GM12892 (cell line): ENCODE measurements at regions not wholly inside any gene's neighbourhood (a gene's known extent, or its start where the extent isn't known, plus 50 kb on each side); places are given as distances from the start of the nearest gene placed in this dataset.

ENCODE experiments used
- DNase-seq: peaks from one replicate; pipeline ENCODE4 v3.0.0; 2011; ENCODE audit not compliant: insufficient read length
- FAIRE-seq: peaks from 2 replicates; lab custom pipeline; 2011; peaks lifted over from hg19 to GRCh38; lab: Jason Lieb, UNC
- POLR2A ChIP-seq: IDR thresholded peaks from 2 replicates; pipeline ENCODE4 v1.6.1; 2011; ENCODE audit warnings: low read depth, low read length, control low read depth
- POLR2AphosphoS5 ChIP-seq: IDR thresholded peaks from 2 replicates; pipeline ENCODE4 v1.6.1; 2011; ENCODE audit warnings: low read depth, low read length, control low read depth
- TAF1 ChIP-seq: IDR thresholded peaks from 2 replicates; pipeline ENCODE4 v1.6.1; 2011; ENCODE audit warnings: low read depth, mild to moderate bottlenecking, control low read depth, low read length, borderline replicate concordance

DNA sequence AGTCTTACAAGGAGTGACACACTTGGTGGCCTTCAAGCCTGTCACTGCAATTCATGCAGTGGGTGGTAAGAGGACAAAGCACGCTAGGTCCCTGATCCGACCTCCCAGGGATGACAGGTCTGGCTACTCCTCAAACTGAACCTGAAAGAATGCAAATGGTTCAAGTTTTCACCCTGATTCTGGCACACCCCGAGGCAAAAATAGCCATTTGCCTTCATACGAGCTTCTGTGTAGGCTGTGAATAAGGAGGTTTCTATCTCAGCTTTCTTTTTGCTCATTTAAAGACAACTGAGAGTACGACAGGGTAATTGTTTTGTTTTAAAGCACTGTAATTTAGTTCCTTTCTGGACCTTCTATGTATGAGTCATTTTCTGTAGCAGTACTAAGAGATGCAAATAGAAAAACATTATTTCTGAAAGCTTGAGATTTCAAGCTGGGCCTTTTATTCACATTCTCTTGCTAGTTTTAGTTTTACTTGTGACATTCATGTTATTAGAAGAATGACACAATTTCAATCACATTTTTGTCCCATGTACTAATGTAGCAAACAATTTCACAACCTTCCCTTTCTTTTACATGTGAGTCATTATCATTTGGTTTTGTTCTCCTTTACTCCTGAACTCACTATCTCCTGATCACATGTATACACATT lies 56.6 kb upstream of the FDX1 start:
- peak; percentile 99 for FAIRE-seq
- TF ChIP-seq POLR2A (peak; percentile 49; the same call in 1 of the 2 replicates), TAF1 (no peak)
- DNase-seq: peak; percentile 36

GRCh38 chr11:110374921-110375320 lies 54.8 kb upstream of the FDX1 start:
- DNase-seq (no peak), FAIRE-seq (no peak)
- TF ChIP-seq POLR2A: no peak
- no peak for TF ChIP-seq TAF1
- no peak for TF ChIP-seq POLR2AphosphoS5

GRCh38 chr11:110375351-110375750 lies 54.4 kb upstream of the FDX1 start:
- DNase-seq (no peak), FAIRE-seq (peak; percentile 64)
- TF ChIP-seq TAF1 (no peak), POLR2A (no peak), POLR2AphosphoS5 (no peak)

DNA sequence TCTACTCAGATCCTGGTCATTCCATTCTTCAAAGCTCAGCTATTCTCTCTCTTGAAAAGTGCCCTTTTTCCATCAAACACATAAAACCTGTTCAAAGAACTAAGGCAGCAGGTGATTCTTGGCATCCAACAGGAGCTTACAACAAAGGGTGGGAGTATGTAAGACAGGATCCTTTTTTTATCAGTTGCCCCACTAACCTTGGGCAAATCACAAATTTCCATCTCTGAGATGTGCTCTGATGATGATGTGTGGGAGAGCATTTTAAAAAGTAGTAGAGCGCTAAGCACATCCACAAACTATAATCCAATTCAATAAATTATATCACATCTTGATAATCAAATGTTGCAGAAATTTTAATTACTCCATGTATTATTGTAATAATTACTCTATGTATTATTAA lies 53.7 kb upstream of the FDX1 start:
- no peak for DNase-seq
- no peak for FAIRE-seq

GRCh38 chr11:110376711-110377324 lies 52.9 kb upstream of the FDX1 start:
- DNase-seq (no peak), FAIRE-seq (peak; percentile 92)
- TF ChIP-seq TAF1 (no peak), POLR2A (no peak), POLR2AphosphoS5 (no peak)

More for the DNA sequence above, 53.7 kb upstream of the FDX1 start:
- TF ChIP-seq TAF1 (no peak), POLR2A (no peak), POLR2AphosphoS5 (no peak)

DNA sequence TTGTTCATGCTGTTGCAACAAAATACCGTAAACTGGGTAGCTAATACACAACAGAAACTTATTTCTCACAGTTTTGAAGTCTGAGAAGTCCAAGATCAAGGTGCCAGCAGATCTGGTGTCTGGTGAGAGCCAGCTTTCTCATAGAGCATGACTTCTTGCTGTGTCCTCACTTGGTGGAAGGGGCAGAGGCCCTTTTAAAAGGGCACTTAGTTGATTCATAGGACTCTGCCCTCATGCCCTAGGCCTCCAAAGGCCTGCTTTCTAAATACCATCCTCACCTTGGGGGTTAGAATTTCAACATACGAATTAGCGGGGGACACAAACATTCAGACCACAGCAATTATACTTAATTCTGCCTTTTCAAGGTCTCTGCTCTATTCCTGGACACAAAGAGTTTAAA lies 52.3 kb upstream of the FDX1 start:
- TF ChIP-seq POLR2A (no peak), TAF1 (no peak), POLR2AphosphoS5 (no peak)
- DNase-seq (no peak), FAIRE-seq (no peak)

GRCh38 chr11:110379261-110379660 lies 50.5 kb upstream of the FDX1 start:
- no peak for DNase-seq
- no peak for FAIRE-seq
- TF ChIP-seq POLR2AphosphoS5: no peak
- no peak for TF ChIP-seq TAF1
- no peak for TF ChIP-seq POLR2A

DNA sequence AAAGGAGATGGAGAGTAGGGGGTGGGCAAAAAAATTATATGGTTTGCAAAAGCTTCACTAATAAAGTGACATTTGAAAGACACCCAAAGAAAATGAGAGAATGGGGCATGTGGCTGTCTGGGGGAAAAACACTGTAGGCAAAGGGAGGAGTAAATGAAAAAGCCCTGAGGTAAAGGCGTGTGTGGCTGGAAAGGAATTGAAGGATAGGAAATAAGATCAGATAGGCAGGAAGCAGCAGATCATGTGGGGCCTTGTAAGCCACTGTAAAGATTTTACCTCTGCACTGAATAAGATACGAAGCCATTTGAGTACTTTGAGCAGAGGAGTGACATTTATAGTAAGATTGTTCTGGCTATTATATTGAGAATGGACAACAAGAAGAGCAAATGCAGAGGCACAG lies 49.8 kb upstream of the FDX1 start:
- DNase-seq (no peak), FAIRE-seq (no peak)
- TF ChIP-seq POLR2A: no peak
- TF ChIP-seq POLR2AphosphoS5: no peak
- no peak for TF ChIP-seq TAF1
